ENCODE measurements at regions not wholly inside any gene's neighbourhood (a gene's known extent, or its start where the extent isn't known, plus 50 kb on each side); places are given as distances from the start of the nearest gene placed in this dataset.

- H3K4me1 Mint-ChIP-seq, result peaks cover 0 to 2% (median 0%) of the 10 kb centered on the region in 4 donors
- no peak overlapping the region for H3K4me3 ChIP-seq (ENCODE audit: low read length in 2 of 2)
- peaks cover 11% of the 10 kb centered on the region in 2 donors for H3K27me3 Mint-ChIP-seq
- no peak overlapping the region for H3K27ac Mint-ChIP-seq
- H3K4me1 ChIP-seq (ENCODE audit: insufficient read depth, low read length), result no peaks in the 10 kb centered on the region
- no peaks in the 10 kb centered on the region for H3K27me3 ChIP-seq (ENCODE audit: insufficient read depth, low read length)
- no peaks in the 10 kb centered on the region for H3K36me3 ChIP-seq (ENCODE audit: insufficient read depth, low read length)
- no peaks in the 10 kb centered on the region for H3K36me3 Mint-ChIP-seq
- no peak overlapping the region for H3K27ac ChIP-seq (ENCODE audit: low read depth, low read length)
- POLR2A ChIA-PET (ENCODE audit: partially characterized antibody), result no interaction called here
- H3K9me3 Mint-ChIP-seq, result no peaks in the 10 kb centered on the region
- CTCF ChIA-PET (ENCODE audit: partially characterized antibody), result interaction anchor here (1.5 kb wide), 1 partner anchor 47 kb away, joined by 4 read pairs; no protein-coding TSS in a partner anchor
- intact Hi-C loops (cut with micrococcal nuclease), result no loop called here
- no peak overlapping the region for H3K4me3 Mint-ChIP-seq
- H3K9me3 ChIP-seq (ENCODE audit: control insufficient read depth in 1 of 2, low read length in 2 of 2), result no peaks in the 10 kb centered on the region
- DNase-seq, result no peak
These were observed 103.5 kb downstream of the ACER2 start for GRCh38 chr9:19512103-19512832.

- Histone ChIP-seq H3K9me3 (ENCODE audit: control insufficient read depth in 1 of 2, low read length in 2 of 2) (no peaks in the 10 kb centered on the region), H3K4me1 (ENCODE audit: insufficient read depth, low read length) (no peaks in the 10 kb centered on the region), H3K36me3 (ENCODE audit: insufficient read depth, low read length) (no peaks in the 10 kb centered on the region), H3K27me3 (ENCODE audit: insufficient read depth, low read length) (no peaks in the 10 kb centered on the region), H3K27ac (ENCODE audit: low read depth, low read length) (no peak overlapping the region), H3K4me3 (ENCODE audit: low read length in 2 of 2) (no peak overlapping the region)
- ChIA-PET CTCF (ENCODE audit: partially characterized antibody) (interaction anchor here (1.5 kb wide), 1 partner anchor 47 kb away, joined by 4 read pairs; no protein-coding TSS in a partner anchor), POLR2A (ENCODE audit: partially characterized antibody) (no interaction called here)
- intact Hi-C loops (cut with micrococcal nuclease), result no loop called here
- H3K4me1 Mint-ChIP-seq, result peaks cover 0 to 2% (median 0%) of the 10 kb centered on the region in 4 donors
- peaks cover 11% of the 10 kb centered on the region in 2 donors for H3K27me3 Mint-ChIP-seq
- no peaks in the 10 kb centered on the region for H3K9me3 Mint-ChIP-seq
- no peak overlapping the region for H3K4me3 Mint-ChIP-seq
- H3K36me3 Mint-ChIP-seq, result no peaks in the 10 kb centered on the region
- no peak overlapping the region for H3K27ac Mint-ChIP-seq
- no peak for DNase-seq
These were observed 102.9 kb downstream of the ACER2 start for GRCh38 chr9:19511694-19512093.

- H3K27ac Mint-ChIP-seq, result peak overlapping the region in 1 of 7 donors; percentile 5
- POLR2A ChIA-PET (ENCODE audit: partially characterized antibody), result no interaction called here
- Histone ChIP-seq H3K27me3 (ENCODE audit: insufficient read depth, low read length) (no peaks in the 10 kb centered on the region), H3K27ac (ENCODE audit: low read depth, low read length) (no peak overlapping the region), H3K4me1 (ENCODE audit: insufficient read depth, low read length) (no peaks in the 10 kb centered on the region), H3K36me3 (ENCODE audit: insufficient read depth, low read length) (no peaks in the 10 kb centered on the region), H3K9me3 (ENCODE audit: control insufficient read depth in 1 of 2, low read length in 2 of 2) (no peaks in the 10 kb centered on the region), H3K4me3 (ENCODE audit: low read length in 2 of 2) (no peak overlapping the region)
- intact Hi-C loops (cut with micrococcal nuclease), result no loop called here
- CTCF ChIA-PET (ENCODE audit: partially characterized antibody), result interaction anchor here (1.5 kb wide), 1 partner anchor 46 kb away, joined by 4 read pairs; no protein-coding TSS in a partner anchor
- peaks cover 10 to 11% of the 10 kb centered on the region in 2 donors for H3K27me3 Mint-ChIP-seq
- no peaks in the 10 kb centered on the region for H3K36me3 Mint-ChIP-seq
- no peaks in the 10 kb centered on the region for H3K4me1 Mint-ChIP-seq
- DNase-seq, result no peak
- no peak overlapping the region for H3K4me3 Mint-ChIP-seq
- no peaks in the 10 kb centered on the region for H3K9me3 Mint-ChIP-seq
These were observed 102.1 kb downstream of the ACER2 start for GRCh38 chr9:19510907-19511306.
